ENCODE measurements at regions not wholly inside any gene's neighbourhood (a gene's known extent, or its start where the extent isn't known, plus 50 kb on each side); places are given as distances from the start of the nearest gene placed in this dataset.

DNA sequence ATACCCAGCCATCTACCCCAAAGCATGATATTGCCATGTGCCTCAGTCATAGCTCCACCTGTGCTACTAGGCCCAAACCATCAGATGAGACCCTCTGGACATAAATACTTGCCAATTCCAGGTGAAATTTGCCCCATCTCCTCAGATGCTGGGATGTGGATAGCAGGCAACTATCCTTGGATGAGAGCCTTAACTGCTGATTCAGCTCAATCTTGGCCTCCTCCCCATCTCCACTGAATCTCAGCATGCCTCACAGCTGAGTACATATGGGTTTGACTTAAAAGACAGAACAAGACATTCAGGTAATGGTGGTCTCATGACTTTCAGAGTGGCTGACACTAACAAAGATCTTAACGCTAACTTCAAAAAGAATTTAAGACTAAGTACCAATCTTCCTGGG is 50.8 kb upstream of the KLHL13 start:
- DNase-seq = no peak

DNA sequence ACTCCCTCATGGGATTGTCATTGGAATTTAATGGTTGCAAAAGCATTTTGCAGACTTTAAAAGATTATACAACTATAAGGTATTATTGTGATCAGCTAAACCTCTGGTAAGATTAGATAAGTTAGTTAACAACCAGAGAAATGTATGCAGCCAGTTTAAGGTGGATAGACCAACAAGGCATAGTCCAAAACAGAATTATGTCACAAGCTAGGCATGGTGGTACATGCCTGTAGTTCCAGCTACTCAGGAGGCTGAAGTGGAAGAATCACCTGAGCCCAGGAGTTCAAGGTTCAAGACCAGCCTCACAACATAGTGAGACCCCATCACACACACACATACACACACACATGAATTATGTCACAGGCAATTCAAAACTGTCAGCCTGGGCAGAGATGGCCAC is 54.7 kb upstream of the KLHL13 start:
- DNase-seq = no peak

DNA sequence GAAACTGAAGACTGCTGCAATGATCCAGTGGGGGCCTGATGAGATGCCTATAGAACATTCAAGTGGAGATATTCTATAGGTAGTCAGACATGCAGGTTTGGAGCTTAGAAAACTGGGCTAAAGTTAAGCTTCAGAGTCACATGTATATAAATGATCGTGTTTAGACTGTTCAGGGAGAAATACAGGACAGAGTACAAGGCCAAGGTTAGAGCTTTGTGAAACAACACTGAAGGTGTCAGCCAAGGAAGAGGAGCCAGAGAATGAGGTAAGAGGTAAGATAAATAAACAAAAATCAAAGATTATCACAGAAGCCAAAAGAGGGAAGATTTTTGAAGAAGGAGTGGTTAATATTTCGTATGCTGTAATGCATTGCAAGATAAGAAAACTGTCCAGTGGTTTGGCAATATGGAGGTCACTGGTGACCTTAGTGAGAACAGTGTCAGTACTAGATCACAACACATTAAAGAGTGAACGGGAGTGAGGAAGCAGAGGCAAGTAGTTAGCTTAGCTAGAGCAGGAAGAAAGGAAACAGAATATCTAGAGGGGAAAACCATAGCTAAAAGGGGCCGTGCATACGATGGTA is 58.0 kb upstream of the KLHL13 start:
- no peak for DNase-seq

DNA sequence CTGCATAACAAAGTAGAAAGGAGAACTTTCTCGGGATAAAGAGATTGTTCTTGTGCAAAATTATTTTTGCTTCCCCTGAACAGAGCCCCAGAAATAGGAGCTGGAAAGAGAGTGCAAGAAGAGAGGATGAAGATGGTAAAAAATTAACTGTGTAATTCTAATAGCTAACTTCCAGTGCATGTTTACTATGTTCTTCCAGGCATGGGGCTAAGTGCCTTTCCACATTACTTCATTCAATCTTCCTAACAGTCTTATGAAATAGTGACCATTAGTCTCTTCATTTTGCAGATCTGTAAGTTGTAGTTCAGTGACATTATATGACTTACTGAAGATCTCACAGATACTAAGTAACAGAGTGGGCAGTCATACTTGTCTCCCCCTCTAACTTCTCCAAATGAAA is 61.1 kb upstream of the KLHL13 start:
- DNase-seq = no peak

DNA sequence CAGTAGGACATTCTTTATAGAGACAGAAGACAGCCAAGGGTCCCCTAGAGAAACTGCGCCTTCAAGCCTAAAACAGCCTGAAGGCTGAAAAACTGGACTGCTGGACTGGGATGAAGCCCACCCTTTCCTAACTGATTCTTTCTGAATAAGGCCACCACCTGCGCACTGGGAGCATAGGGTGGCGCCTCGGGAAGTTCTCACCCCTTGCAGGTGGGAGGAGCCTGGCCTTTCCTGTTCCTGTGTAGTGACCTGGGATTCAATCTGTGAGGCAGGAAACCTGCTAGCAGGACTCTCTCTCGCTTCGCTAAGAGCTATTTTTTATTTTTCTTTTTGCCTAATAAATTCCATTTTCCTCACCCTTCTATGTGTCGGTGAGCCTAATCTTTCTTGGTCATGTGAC is 61.8 kb upstream of the KLHL13 start:
- no peak for DNase-seq

DNA sequence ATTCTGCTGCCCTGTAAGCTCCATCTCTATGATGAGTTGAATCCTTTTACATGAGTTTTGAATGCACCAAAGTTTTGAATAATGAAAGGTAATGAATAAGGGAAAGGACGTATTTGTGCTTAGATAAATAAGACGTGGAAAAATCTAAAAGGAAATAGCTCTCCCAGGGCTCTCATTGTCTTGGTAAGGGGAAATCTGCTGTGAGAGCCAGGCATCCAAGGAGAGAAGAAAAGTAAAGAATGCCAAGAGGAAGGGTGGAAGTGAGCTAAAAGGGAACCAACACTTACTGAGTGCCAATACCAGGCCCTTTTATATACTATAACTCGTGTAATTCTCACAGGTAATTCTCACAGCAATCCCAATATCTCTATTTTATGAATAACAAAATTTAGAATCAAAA is 62.6 kb upstream of the KLHL13 start:
- no peak for DNase-seq

DNA sequence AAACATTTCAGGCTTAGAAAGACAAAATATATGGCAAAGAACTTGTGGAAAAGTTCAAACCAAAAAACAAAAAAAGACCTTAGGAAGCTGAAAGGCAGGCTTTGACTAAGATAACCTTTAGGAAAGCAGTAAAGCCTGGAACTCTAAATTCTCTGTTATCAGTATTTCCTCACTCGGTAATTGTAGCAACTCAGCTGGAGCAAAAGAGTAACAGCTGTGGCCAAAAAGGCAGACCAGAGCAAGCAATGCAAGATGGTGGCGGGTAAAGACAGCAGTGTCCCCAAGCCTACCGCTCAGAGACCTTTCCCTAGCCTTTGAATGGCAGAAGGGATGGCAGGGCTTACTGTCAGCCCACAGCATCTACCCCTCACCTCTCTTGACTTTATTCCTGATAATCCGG is 63.1 kb upstream of the KLHL13 start:
- no peak for DNase-seq

DNA sequence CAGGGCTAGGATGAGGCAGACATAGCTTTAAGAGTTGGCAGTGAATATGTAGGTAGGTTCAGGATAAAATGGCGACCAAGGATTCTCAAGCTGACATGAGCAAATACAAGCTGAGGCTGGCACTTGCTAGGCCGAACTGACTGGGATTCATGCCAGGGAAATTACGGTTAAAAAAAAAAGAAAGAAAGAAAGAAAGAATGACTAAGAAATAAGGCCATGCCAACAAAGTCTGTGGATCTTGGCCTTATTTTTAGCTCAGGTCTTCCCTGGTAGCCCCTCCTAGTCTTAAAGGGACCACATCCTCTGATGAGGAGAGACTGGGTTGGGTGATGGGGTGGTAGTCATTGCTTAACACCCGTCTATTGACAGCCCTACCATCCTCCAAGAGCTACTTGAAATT is 64.4 kb upstream of the KLHL13 start:
- DNase-seq = no peak

DNA sequence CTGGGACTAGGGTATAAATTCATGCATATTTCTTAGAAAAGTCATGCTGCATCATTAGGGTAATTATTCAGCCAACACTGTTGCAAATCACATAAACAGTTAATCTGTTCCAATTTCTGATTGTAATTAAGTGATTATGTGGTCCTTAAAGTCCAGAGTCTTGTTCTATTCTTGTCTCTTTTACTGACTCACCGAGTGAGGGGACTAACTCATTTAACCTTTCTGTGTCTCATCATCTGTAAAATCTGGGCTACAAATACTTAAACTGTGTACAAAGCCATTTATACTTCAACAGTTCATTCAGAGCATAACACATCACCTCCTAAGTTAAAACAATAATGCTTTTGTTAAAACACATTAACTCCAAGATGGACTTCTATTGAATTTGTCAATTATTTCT is 65.4 kb upstream of the KLHL13 start:
- no peak for DNase-seq

DNA sequence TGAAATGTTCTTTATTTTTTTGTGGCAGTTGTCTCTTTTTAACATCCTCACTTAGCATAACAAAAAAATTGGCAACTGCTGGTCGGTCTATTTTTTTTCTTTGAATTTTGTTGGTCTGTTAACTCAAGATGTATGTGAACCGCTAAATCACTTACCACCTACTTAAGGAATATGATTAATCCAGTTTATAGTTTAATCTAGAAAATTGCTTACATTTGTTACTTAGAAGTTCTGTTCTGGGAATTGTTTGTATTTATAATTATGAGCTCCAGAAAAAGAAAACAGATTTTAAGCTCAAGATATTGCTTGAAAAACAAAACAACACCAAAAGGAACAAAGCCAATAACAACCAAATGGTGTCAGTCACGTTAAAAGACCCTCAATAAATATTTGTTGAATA is 66.1 kb upstream of the KLHL13 start:
- DNase-seq = no peak

DNA sequence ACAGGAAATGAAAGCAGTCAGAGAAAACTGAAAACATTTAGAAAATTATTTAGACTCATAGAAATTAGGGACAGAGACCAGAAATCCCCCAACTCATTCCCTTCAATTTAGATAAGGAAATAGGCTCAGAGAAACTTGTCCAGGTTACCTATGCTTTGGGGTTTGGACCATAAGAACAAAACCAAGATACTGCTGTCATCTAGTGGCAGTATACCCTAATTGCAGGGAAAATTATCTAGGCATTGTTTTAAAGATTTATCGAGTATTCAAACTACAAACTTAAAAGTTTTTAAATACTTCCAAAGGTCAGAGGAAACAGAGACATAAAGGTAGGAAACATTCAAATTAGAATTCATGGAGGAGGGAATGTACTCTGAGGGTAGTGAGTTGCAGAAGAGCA is 67.0 kb upstream of the KLHL13 start:
- DNase-seq = no peak

DNA sequence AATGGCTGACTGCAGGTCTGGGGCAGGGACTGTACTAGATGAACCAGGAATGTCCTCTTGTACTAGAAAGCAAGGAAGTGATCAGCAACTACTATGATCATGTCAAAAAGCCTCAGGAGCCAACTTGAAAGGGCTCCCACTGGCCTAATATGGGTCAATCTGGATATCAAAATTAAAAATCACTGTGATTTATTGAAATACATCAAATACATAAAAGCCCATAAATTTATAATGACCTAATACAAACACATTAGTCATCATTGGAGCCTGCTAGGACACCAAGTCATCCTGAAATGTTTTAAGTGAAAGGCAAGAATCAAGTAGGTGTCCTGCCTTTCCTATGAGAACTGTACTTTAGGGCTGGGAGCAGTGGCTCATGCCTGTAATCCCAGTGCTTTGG is 70.5 kb upstream of the KLHL13 start:
- DNase-seq = no peak

DNA sequence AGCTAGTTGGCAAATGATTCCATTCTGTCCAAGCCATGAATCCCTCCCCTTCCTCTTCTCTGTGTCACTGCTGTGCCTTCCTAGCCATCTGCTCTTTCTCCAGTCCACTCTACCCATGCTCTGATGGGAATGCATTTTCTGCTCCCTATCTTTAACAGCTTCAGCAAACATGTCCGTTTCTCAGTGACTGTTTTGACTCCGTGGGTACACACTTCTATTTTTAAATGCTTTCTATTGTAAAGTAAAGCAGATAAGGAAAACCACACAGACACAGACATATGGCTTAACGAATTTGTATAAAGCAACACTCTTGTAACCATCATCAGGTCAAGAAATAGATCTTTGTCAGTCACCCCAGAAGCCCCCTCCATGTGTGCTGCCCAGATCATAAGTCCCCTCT is 72.4 kb upstream of the KLHL13 start:
- DNase-seq = no peak

DNA sequence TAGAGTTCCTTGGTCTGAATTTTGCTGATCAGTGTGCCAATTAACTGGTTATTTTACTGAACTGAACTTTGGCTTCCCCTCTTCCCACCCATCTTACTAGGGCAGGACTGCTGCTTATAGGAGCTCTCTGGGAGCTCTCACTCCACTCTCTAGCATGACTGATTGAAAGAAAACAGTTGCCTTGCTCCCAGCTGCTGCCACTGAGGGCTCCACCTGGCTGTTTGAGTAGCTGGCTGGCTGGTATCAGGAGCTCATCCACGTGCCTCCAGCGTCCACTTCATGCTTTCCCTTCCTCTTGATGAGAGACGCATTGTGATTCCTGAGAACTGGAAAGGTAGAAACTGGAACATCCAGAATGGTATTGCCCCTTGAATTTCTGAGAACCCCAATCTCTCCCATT is 73.0 kb upstream of the KLHL13 start:
- DNase-seq = peak in 1 of 2 experiments; percentile 2

DNA sequence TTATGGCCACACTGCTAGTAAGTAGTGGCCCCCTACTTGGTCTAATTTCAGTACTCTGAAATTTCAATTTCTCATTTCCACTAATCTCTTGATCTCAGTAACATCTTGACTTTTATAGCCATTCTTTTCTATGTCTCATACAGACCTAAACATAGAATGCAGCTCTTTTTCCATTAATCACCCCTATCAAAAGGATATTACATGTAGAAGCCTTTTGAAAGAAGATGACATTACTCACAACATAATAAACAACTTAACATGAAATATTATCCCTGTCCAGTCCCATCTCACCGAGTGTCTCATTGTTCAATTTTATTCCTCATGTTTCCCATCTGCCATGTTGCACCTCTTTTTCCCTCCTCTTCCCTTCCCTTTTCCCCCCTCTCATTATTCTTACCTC is 81.1 kb upstream of the KLHL13 start:
- DNase-seq = no peak

DNA sequence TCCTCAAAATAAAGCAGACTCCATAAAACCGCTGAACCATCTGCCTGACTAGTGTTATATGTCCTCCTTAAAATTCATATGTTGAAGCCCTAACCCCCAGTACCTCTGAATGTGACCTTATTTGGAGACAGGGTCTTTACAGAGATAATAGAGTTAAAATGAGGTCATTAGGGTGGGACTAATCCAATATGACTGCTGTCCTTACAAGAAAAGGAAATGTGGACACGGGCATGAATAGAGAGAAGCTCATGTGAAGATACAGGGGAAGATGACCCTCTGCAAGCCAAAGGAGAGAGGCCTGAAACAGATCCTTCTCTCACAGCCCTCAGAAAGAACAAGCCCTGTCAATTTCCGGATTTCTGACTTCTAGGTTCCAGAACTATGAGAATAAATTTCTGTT is 82.0 kb upstream of the KLHL13 start:
- DNase-seq = no peak

DNA sequence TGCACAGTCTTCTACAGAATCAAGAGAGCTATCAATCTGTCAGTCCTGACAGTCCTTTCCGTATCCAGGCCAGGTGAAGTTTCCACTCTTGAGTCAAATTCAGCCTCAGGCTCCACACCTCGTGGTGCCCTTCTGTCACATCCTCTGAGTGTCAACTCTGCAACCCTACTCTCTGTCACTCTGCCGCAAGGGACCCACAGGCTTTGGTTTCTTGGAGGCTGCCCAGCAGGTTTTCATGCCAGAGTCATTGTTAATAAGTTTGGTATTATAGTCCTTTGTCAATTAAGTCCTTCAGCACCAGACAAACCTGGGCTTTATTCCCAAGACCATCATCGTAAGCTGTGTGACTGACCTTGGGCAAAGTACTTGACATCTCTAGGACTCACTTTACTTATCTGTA is 83.4 kb upstream of the KLHL13 start:
- no peak for DNase-seq

DNA sequence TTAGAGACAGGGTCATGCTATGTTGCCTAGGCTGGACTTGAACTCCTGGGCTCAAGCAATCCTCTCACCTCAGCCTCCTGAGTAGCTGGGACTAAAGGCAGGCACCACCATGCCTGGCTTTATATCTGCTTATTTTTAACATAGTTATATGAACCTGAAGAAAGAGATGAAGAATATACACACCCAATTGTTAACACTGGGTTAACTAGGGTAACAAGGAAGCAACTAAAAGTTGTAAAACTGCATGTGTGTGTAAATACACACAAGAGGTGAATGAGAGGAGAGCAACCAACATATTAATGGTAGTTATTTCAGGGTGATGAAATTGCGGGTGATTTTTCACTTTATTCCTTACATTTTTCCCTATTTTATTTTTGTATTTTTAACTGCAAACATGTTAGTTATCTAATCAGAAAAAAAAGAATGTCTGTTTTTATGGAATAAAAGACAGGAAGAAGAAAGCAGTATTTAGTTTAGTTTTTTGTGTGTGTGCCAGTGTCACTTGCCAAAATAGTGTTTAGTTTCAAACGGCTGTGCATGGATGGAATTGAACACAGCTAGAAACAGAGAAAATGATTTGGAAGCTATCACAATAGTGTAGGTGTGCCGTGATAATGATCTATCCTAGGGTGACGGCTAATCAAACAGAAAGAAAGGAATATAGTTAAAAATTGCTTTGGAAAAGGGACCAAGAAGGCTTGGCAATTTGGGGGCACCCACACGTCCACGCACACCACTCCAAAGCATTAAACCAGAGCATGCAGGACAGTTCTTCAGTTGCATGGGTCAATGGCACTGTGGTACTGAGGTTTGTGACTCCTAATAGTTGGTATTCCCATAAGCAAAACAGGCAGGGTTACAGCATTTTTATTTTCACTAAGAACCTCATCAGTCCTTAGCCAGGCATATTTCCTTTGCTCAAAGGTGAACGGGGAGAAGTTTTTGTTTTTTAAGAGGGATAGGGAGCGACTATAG is 89.1 kb upstream of the KLHL13 start:
- no peak for DNase-seq

DNA sequence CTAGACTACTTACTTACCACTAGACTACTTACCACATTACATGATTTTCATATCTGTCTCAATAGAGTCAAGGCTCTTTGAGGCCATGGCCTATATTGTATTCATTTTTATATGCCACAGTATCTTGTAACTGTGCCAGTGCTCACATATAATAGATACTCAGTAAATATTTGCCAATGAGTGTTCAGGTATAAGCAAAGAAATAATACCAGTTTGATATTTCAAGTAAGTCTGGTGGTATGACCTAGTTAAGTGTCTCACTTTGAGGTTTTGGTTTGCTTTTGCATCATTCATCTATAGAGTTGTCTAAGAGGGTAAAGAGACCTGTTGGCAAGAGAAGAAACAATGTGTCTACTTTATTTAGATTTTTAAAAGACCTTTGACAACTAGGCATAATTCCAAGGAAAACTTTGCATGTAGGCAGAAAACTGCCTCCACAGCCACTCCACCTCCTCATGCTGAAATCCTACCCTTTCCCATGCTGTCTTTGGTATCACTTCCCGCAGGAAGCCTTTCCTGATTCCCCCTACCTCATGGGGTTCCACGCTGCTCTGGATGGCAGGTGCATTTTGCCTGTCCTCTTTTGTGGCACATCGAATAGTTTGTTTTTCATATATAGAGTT is 91.3 kb upstream of the KLHL13 start:
- no peak for DNase-seq

DNA sequence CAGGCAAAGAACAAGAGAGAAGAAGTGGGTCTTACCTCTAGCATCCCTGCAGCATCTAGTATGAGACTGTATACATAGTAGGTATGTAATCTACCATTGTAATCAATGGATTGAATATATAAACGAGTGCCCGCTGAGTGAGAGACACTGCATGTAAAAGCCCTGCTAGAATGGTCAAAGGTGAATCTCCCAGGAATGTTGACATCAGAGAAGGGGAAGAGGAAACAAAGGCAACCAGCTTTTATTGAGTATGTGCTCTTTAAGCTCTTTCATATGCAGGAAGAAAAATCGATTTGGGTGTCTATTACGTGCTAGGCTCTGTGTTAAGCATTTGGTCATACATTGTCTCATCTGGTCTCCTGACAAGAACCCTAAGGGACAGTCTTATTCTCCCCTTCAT is 91.9 kb upstream of the KLHL13 start:
- DNase-seq = no peak

DNA sequence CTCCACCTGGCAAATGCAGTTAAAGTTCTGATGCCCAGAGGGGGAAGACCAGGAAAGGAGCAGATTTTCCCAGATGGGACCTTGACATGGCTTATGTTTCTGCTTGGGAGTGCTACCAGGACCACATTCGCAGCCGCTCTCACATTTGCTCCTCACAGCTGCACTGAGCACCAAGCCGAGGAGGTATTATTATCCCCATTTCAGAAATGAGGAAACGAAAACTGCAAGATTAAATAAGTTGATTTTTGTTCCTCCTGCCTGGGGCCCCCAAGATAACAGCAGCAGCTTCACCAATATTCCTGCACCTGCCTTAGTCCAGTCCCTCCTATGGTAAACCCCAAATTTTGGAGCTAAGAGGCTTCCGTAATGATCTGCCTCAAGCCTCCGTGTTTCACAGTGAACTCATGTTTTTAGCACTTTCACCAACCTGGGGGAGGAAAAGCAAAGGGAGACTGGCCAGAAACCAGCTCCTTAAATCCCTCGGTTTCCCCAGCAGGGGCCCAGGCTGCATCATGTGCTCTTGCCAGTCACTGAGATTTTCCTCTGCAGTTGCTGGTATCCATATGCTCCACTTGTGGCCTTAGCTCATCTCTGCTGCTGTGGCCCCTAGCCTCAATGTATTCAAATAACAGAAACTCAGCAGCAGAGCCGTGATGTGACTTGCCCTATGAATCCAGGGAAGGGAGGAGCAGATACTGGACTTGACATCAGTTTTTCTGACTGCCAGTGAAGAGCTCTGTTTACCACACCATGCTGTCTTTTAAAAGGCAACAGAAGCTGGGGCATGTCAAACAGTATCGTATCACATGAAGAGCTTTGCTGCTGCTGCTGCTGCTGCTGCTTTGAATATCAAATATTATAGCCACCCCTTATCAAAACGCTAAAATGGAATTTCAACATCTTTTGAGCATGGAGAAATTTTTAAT is 95.5 kb upstream of the KLHL13 start:
- DNase-seq = no peak

DNA sequence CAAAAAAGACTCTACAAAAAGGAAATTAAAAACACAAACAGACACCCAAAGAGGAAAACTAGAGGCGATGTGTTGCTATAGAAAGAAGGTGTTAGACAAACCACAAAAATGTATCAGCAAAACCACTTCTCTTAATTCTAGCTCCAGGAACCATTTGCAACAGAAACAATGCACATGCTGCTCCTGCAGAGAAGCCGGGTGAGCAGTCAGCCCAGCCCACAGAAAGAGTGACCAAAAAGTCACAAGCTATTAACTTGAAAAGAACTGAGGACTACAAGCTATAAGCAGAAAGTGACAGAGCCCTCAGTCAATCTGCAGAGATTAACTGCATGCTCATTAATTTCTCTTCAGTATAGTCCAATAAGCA is 96.2 kb upstream of the KLHL13 start:
- no peak for DNase-seq

DNA sequence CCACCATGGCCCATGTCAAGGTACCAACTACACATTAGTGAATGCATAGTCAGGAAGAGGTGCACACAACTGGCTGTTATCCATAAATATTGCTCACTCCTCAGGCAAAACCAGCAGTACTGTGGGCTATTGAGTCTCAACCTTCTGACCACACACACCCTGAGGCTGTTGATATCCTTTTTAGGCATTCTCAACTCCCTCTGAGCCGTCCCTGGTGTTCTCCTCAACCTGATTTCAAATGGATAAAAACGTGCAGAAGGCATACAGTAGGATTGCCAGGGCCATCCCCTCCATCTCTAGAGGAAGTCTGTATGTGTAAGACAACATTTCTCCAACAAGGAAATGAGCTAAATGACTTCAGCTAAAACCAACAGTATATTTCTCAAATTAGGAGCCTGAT is 98.7 kb upstream of the KLHL13 start:
- no peak for DNase-seq

Data from NCI-H187 (cell line).